ENCODE measurements at regions not wholly inside any gene's neighbourhood (a gene's known extent, or its start where the extent isn't known, plus 50 kb on each side); places are given as distances from the start of the nearest gene placed in this dataset.

GRCh38 chr13:95360464-95361097 lies 59.3 kb upstream of the ABCC4 start:
- TF ChIP-seq CTCF (conservative IDR thresholded peaks at IDR 0.05), result no peak
- no peak for TF ChIP-seq ZFX (IDR thresholded peaks at IDR 0.05)

All from C4-2B (cell line).